ENCODE measurements at regions not wholly inside any gene's neighbourhood (a gene's known extent, or its start where the extent isn't known, plus 50 kb on each side); places are given as distances from the start of the nearest gene placed in this dataset.
A peak's percentile ranks its signal among the peaks of the same experiment; 100 is the strongest.
"Not testable (repeated sequence)": the region's sequence is repeated elsewhere in the genome, so short reads cannot be mapped to it uniquely, and the experiment has no call there.

GRCh38 chr13:52324831-52325230 lies 81.1 kb downstream of the THSD1 start:
- not testable (repeated sequence) for DNase-seq (ENCODE audit: low read depth)

- no peak for DNase-seq (ENCODE audit: low read depth)
Observed at GRCh38 chr13:52319876-52320275, 86.1 kb downstream of the THSD1 start.

GRCh38 chr13:52309833-52310232 lies 96.1 kb downstream of the THSD1 start:
- not testable (repeated sequence) for DNase-seq (ENCODE audit: low read depth)

GRCh38 chr13:52306336-52306735 lies 99.6 kb downstream of the THSD1 start:
- DNase-seq (ENCODE audit: low read depth), result not testable (repeated sequence)

- DNase-seq (ENCODE audit: low read depth), result not testable (repeated sequence)
Observed at GRCh38 chr13:52303098-52303497, 102.9 kb downstream of the THSD1 start.

- not testable (repeated sequence) for DNase-seq (ENCODE audit: low read depth)
Observed at GRCh38 chr13:52302688-52303087, 103.3 kb downstream of the THSD1 start.

- DNase-seq (ENCODE audit: low read depth), result not testable (repeated sequence)
Observed at GRCh38 chr13:52301810-52302400, 104.1 kb downstream of the THSD1 start.

- DNase-seq (ENCODE audit: low read depth), result not testable (repeated sequence)
Observed at GRCh38 chr13:52298079-52298661, 107.8 kb downstream of the THSD1 start.

- not testable (repeated sequence) for DNase-seq (ENCODE audit: low read depth)
Observed at GRCh38 chr13:52288891-52289290, 117.1 kb downstream of the THSD1 start.

- DNase-seq (ENCODE audit: low read depth), result not testable (repeated sequence)
Observed at GRCh38 chr13:52281387-52281786, 122.0 kb upstream of the NEK3 start.

- not testable (repeated sequence) for DNase-seq (ENCODE audit: low read depth)
Observed at GRCh38 chr13:52279408-52279807, 120.0 kb upstream of the NEK3 start.

GRCh38 chr13:52254299-52254698 lies 94.9 kb upstream of the NEK3 start:
- not testable (repeated sequence) for DNase-seq (ENCODE audit: low read depth)

- not testable (repeated sequence) for DNase-seq (ENCODE audit: low read depth)
Observed at GRCh38 chr13:52240752-52241151, 81.4 kb upstream of the NEK3 start.

- peak; percentile 19 for DNase-seq (ENCODE audit: low read depth)
Observed at GRCh38 chr13:52235900-52236595, 76.7 kb upstream of the NEK3 start.

- not testable (repeated sequence) for DNase-seq (ENCODE audit: low read depth)
Observed at GRCh38 chr13:52234928-52235327, 75.5 kb upstream of the NEK3 start.

GRCh38 chr13:52223063-52223462 lies 63.7 kb upstream of the NEK3 start:
- not testable (repeated sequence) for DNase-seq (ENCODE audit: low read depth)

GRCh38 chr13:52213920-52214319 lies 54.5 kb upstream of the NEK3 start:
- DNase-seq (ENCODE audit: low read depth), result not testable (repeated sequence)

- DNase-seq (ENCODE audit: low read depth), result not testable (repeated sequence)
Observed at GRCh38 chr13:52212886-52213285, 53.5 kb upstream of the NEK3 start.

- not testable (repeated sequence) for DNase-seq (ENCODE audit: low read depth)
Observed at GRCh38 chr13:52211416-52211776, 52.0 kb upstream of the NEK3 start.

- not testable (repeated sequence) for DNase-seq (ENCODE audit: low read depth)
Observed at GRCh38 chr13:52210564-52211415, 51.4 kb upstream of the NEK3 start.

All from activated gamma-delta T cell treated with anti-CD3 and anti-CD28 coated beads, Interleukin-2, amount 50 U/mL, for 16 hours (primary cell).